ENCODE measurements at regions not wholly inside any gene's neighbourhood (a gene's known extent, or its start where the extent isn't known, plus 50 kb on each side); places are given as distances from the start of the nearest gene placed in this dataset.

DNA sequence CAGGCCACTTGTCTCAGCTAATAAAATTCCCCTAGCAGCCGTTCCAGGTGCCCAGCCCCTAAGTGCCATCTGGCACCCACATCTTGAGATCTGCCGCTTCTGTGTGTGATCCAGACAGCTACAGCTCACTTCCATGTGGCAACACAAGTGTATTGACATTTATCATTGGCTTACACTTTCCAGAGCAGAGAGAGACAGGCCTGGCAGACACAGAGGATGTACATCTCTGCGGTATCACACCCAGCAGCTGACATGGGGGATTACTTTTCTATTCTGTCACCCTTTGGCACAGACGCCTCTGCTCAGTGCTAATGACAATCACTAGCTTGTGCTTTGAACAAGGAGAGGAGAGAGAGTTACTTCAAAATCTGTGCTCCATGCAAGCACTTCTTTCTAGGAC lies 195.9 kb downstream of the KDR start:
- TF ChIP-seq, protein P1, sequence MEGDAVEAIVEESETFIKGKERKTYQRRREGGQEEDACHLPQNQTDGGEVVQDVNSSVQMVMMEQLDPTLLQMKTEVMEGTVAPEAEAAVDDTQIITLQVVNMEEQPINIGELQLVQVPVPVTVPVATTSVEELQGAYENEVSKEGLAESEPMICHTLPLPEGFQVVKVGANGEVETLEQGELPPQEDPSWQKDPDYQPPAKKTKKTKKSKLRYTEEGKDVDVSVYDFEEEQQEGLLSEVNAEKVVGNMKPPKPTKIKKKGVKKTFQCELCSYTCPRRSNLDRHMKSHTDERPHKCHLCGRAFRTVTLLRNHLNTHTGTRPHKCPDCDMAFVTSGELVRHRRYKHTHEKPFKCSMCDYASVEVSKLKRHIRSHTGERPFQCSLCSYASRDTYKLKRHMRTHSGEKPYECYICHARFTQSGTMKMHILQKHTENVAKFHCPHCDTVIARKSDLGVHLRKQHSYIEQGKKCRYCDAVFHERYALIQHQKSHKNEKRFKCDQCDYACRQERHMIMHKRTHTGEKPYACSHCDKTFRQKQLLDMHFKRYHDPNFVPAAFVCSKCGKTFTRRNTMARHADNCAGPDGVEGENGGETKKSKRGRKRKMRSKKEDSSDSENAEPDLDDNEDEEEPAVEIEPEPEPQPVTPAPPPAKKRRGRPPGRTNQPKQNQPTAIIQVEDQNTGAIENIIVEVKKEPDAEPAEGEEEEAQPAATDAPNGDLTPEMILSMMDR (conservative IDR thresholded peaks at IDR 0.05; ENCODE audit: low read depth, low read length), result no peak
- TF ChIP-seq EZH2 (IDR thresholded peaks at IDR 0.05; ENCODE audit: low read length, unreplicated experiment) (no peak), EZH2phosphoT487 (IDR thresholded peaks at IDR 0.05; ENCODE audit: borderline replicate concordance, low read length) (no peak)

Data from PC-3 (cell line).